SH-SY5Y (cell line): ENCODE measurements at regions not wholly inside any gene's neighbourhood (a gene's known extent, or its start where the extent isn't known, plus 50 kb on each side); places are given as distances from the start of the nearest gene placed in this dataset.

Experiments used
- GATA2 ChIP-seq: IDR thresholded peaks from 2 replicates; pipeline ENCODE4 v1.6.1; 2011; ENCODE audit warnings: mild to moderate bottlenecking, low read depth, low read length
- GATA3 ChIP-seq: IDR thresholded peaks from 2 replicates; pipeline ENCODE4 v1.6.1; 2011; ENCODE audit warnings: low read depth, mild to moderate bottlenecking, low read length, moderate library complexity

- no peak for TF ChIP-seq GATA2
- TF ChIP-seq GATA3 = no peak
Observed at GRCh38 chr10:109783286-109783685, 140.0 kb downstream of the XPNPEP1 start.
